Gastrocnemius medialis (tissue), 4 donors: ENCODE measurements at regions not wholly inside any gene's neighbourhood (a gene's known extent, or its start where the extent isn't known, plus 50 kb on each side); places are given as distances from the start of the nearest gene placed in this dataset.

ENCODE experiments used
- ATAC-seq, 2 donors: fragments of 150-250 bp; one replicate each; pipeline ENCODE4 v1.9.1; 2016
- DNase-seq, 2 donors: peaks; one replicate each; pipeline ENCODE4 v3.0.0-alpha.2; 2019
- H3K27ac ChIP-seq, 4 donors: fragments of 200-600 bp; sonication (generic); 1 replicate in 1 of 4; 2 replicates in 3 of 4; pipeline ENCODE4 v1.5.1; 2016 to 2018; ENCODE audit warnings: mild to moderate bottlenecking in 2 of 4, moderate library complexity in 1 of 4
- H3K27me3 ChIP-seq, 3 donors: fragments of 200-600 bp; sonication (generic) in 2 of 3; 1 replicate in 1 of 3; 2 replicates in 2 of 3; pipeline versions ENCODE4 v1.5.1 to v1.6.0; 2016 to 2019; ENCODE audit warnings: mild to moderate bottlenecking in 1 of 3, moderate library complexity in 1 of 3
- H3K36me3 ChIP-seq, 2 donors: fragments of 200-600 bp; sonication (generic) in 1 of 2; one replicate each; pipeline ENCODE4 v1.5.1; 2017 to 2018
- H3K4me1 ChIP-seq, 2 donors: fragments of 200-600 bp; sonication (generic) in 1 of 2; one replicate each; pipeline ENCODE4 v1.5.1; 2016 to 2017; ENCODE audit warnings: mild to moderate bottlenecking in 2 of 2
- H3K4me3 ChIP-seq, 4 donors: fragments of 200-600 bp; sonication (generic) in 3 of 4; 1 replicate in 1 of 4; 2 replicates in 3 of 4; pipeline ENCODE4 v1.5.1; 2016 to 2019; ENCODE audit warnings: mild to moderate bottlenecking in 2 of 4
- H3K9me3 ChIP-seq, 3 donors: fragments of 200-600 bp; sonication (generic) in 2 of 3; 1 replicate in 1 of 3; 2 replicates in 2 of 3; pipeline ENCODE4 v1.5.1; 2016 to 2019
- CTCF ChIP-seq, 5 experiments: fragments of 450-650 bp in 3 of 5; fragments of 200-600 bp in 2 of 5; sonication (generic) in 2 of 5; IDR thresholded peaks in 4 of 5; conservative IDR thresholded peaks in 1 of 5; 1 replicate in 4 of 5; 2 replicates in 1 of 5; pipeline ENCODE4 v1.5.1; 2016 to 2019; ENCODE audit warnings: antibody characterized with exemption in 5 of 5, mild to moderate bottlenecking in 3 of 5, moderate library complexity in 3 of 5
- POLR2A ChIP-seq, 2 donors: fragments of 450-650 bp; IDR thresholded peaks; one replicate each; pipeline ENCODE4 v1.6.1; 2017; ENCODE audit warnings: antibody characterized with exemption in 2 of 2, mild to moderate bottlenecking in 2 of 2, moderate library complexity in 2 of 2
- in situ Hi-C, 4 donors: fragments of 200-750 bp; cut with MboI; loops; one replicate each; pipeline versions ENCODE4 v1.15.0 to v1.8.0; 2017; ENCODE audit warnings: low sequenced_read_pairs in 4 of 4
- intact Hi-C: fragments of 100-400 bp; cut with DNase I; formaldehyde crosslinking; loops from one replicate; pipeline ENCODE4 v1.15.1; 2023; ENCODE audit warnings: low total_unique reads

GRCh38 chr3:159616234-159616825, 372.3 kb upstream of the IL12A start:
- no peak for ATAC-seq
- Histone ChIP-seq H3K4me3 (no peak overlapping the region), H3K36me3 (no peaks in the 10 kb centered on the region), H3K27ac (no peak overlapping the region), H3K4me1 (no peaks in the 10 kb centered on the region), H3K27me3 (no peaks in the 10 kb centered on the region), H3K9me3 (no peaks in the 10 kb centered on the region)
- in situ Hi-C loops, result loop anchor here in 3 of 4 donors (10.0 to 25.0 kb wide), 3 partner anchors 188 to 371 kb away; partner anchors contain the start of gene IL12A (in 1 of the 3)
- intact Hi-C loops, result loop anchor here (1.0 to 5.0 kb wide), 2 partner anchors 189 to 391 kb away; no protein-coding TSS in a partner anchor
- TF ChIP-seq CTCF (IDR thresholded peaks at IDR 0.05 in 4 of 5, conservative IDR thresholded peaks at IDR 0.05 in 1 of 5) (peak in 3 of 5 experiments; percentile 42 to 50 (median 48)), POLR2A (IDR thresholded peaks at IDR 0.05) (no peak)
- DNase-seq, result no peak

- Histone ChIP-seq H3K36me3 (no peaks in the 10 kb centered on the region), H3K4me3 (no peak overlapping the region), H3K4me1 (no peaks in the 10 kb centered on the region), H3K27ac (no peak overlapping the region), H3K9me3 (no peaks in the 10 kb centered on the region), H3K27me3 (no peaks in the 10 kb centered on the region)
- ATAC-seq (no peak), DNase-seq (no peak)
- in situ Hi-C loops (loop anchor here in 3 of 4 donors (10.0 to 25.0 kb wide), 3 partner anchors 185 to 368 kb away; partner anchors contain the start of gene IL12A (in 1 of the 3)), intact Hi-C loops (loop anchor here (5.0 kb wide), 1 partner anchor 388 kb away; no protein-coding TSS in a partner anchor)
- no peak for TF ChIP-seq POLR2A (IDR thresholded peaks at IDR 0.05)
- no peak for TF ChIP-seq CTCF (IDR thresholded peaks at IDR 0.05 in 4 of 5, conservative IDR thresholded peaks at IDR 0.05 in 1 of 5)
These were observed 369.2 kb upstream of the IL12A start for GRCh38 chr3:159619341-159619885.

GRCh38 chr3:159620281-159620680, 368.4 kb upstream of the IL12A start:
- TF ChIP-seq CTCF (IDR thresholded peaks at IDR 0.05 in 4 of 5, conservative IDR thresholded peaks at IDR 0.05 in 1 of 5) (no peak), POLR2A (IDR thresholded peaks at IDR 0.05) (no peak)
- H3K9me3 ChIP-seq, result no peaks in the 10 kb centered on the region
- H3K4me1 ChIP-seq, result no peaks in the 10 kb centered on the region
- H3K4me3 ChIP-seq, result no peak overlapping the region
- ATAC-seq (no peak), DNase-seq (no peak)
- H3K27me3 ChIP-seq, result no peaks in the 10 kb centered on the region
- no peak overlapping the region for H3K27ac ChIP-seq
- intact Hi-C loops (no loop called here), in situ Hi-C loops (loop anchor here in 2 of 4 donors (25.0 kb wide), 2 partner anchors 192 to 367 kb away; partner anchors contain the start of gene IL12A (in 1 of the 2))
- H3K36me3 ChIP-seq, result no peaks in the 10 kb centered on the region

- intact Hi-C loops, result no loop called here
- DNase-seq (no peak), ATAC-seq (no peak)
- TF ChIP-seq POLR2A (IDR thresholded peaks at IDR 0.05) (no peak), CTCF (IDR thresholded peaks at IDR 0.05 in 4 of 5, conservative IDR thresholded peaks at IDR 0.05 in 1 of 5) (no peak)
- Histone ChIP-seq H3K36me3 (no peaks in the 10 kb centered on the region), H3K4me1 (no peaks in the 10 kb centered on the region), H3K4me3 (no peak overlapping the region), H3K9me3 (no peaks in the 10 kb centered on the region), H3K27me3 (no peaks in the 10 kb centered on the region), H3K27ac (no peak overlapping the region)
- in situ Hi-C loops, result loop anchor here in 2 of 4 donors (25.0 kb wide), 2 partner anchors 191 to 366 kb away; partner anchors contain the start of gene IL12A (in 1 of the 2)
These were observed 367.8 kb upstream of the IL12A start for GRCh38 chr3:159620873-159621272.
